ENCODE measurements at regions not wholly inside any gene's neighbourhood (a gene's known extent, or its start where the extent isn't known, plus 50 kb on each side); places are given as distances from the start of the nearest gene placed in this dataset.

- DNase-seq, result no peak
Measured at GRCh38 chr20:17138237-17138636, 88.6 kb upstream of the PCSK2 start.

DNA sequence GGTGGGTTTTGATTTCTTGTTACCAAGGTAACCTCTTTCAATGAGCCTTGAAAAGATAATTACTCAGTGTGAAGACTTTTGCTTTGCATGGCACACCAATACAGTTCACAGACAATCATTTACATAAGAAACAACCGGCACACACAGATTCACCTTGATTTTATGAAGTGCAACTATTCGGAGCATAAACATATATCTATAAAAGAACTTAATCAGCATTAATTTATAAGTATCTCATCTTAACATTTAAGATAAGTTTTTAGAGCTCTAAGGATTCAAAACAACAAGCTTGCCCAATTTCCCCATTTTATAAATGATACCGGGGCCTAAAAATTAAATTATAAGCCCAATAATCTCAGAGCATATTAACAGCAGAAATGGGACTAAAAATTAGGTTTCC lies 85.9 kb upstream of the PCSK2 start:
- no peak for DNase-seq

DNA sequence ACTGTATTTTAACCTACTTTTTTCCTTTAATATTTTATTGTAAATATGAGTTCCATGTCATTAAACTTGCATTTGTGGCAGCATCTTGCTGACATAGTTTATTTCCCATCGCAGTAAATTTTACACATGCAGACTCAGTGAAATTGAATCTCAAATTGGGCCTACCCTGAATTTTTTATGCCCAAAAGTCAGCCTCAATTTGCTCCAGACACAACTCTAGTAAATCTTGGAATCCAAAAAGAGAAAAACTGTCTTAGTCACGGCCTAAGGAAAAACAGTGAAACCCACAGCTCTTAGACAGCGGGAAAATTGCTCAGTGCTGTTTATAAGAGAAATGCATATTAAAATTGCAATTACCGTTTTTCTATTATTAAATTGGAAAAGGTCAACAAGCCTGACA lies 85.3 kb upstream of the PCSK2 start:
- DNase-seq, result no peak

DNA sequence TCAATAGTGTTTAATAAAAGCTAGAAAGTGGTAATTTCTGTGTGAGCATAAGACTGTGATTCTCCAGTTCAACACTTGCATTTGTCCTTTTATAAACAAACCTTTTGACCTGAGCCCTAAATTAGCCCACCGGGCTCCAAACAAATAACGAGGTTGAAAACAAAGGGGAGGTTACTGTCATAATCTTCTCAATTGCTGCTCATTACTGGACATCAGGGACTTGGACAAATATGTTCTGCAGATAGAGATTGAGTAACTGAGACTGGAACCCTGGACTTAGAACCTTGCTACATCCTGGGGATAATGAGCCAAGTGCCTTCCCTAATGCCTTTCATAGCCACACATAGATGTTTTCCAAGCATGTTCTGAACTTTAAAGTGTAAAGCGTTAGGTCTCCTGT lies 84.2 kb upstream of the PCSK2 start:
- DNase-seq, result no peak

DNA sequence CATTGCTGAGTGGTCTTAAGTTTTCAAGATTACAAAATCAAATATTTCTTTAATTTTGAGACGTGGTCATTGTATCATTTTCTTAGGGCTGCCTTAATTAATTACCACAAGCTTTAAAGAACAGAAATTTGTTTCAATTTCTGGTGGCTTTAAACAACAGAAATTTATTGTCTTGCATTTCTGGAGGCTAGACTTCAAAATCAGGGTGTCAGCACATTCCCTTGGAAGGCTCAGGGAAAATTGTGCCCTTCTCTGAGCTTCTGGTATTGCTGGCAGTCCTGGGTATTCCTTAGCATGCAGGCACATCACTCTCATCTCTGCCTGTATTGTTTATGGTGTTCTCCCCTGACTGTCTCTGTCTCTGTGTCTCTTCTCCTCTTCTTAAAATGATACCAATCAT lies 76.0 kb upstream of the PCSK2 start:
- no peak for DNase-seq

DNA sequence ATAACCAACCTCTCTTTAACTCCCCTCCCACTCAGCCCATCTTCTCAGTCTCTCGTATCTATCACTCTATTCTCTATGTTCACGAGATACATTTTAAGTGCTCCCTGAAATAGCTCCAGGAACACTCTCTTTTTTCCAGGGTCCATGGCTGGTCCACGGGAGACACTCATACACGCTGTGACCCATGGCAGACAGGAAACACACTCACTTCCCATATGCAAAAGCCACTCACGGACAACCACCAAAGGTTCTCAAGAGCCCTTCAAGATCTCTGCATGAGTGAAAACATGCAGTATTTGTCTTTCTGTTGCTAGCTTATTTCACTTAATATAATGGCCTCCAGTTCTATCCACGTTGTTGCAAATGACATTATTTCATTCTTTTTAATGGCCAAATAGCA lies 71.4 kb upstream of the PCSK2 start:
- no peak for DNase-seq

GRCh38 chr20:17158701-17159100 lies 68.1 kb upstream of the PCSK2 start:
- DNase-seq, result no peak

GRCh38 chr20:17161673-17162481 lies 65.0 kb upstream of the PCSK2 start:
- no peak for DNase-seq

DNA sequence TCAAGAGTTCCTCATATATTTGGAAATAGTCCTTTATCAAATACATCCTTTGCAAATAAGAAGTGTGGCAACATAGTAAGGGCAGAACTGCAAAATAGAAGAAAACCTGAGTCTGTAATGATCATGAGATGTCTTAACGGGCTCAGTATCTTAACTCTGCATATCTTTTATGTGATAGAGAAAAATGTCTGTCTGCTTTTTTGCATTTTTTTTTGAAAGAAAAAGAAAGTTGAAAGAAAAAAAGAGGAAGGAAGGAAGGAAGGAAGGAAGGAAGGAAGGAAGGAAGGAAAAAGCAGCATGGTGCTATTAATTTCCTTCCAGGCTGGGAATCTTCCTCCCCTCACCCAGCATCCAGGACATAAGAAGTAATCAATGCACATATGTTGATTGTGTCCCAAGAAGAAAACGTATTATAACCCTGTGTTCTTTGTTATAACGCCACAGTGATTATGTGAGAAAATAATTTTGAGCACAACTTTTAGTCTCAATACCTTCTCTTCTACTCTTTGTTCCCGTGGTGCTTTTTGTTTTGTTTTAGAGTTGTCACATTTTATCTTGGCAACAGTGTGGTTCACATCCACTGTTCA lies 58.7 kb upstream of the PCSK2 start:
- no peak for DNase-seq

GRCh38 chr20:17169585-17170136 lies 57.2 kb upstream of the PCSK2 start:
- DNase-seq, result no peak

DNA sequence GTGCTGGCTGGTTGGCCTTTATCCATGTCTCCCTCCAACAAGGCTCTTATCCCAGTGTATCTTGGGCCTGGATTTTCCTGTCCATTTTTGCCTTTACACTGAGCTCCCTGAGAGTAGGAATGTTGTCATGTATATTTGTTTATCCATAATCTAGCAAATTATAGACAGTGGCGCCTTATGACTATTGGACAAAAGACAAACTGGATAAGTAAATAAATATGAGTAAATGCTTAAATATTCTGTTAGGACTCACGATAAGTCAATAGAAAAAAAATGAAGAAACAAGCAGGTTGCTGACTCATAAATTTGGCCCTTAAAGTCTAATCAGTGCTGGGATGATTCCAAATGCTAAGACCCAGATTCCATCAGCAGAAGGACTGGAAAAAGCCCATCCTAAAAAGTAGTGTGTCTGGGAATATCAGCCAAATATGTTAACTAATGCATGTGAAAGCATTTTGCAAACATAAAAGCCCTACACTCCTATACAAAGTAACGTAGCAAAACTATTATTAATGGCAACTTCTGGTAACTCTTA lies 55.0 kb upstream of the PCSK2 start:
- DNase-seq, result no peak

DNA sequence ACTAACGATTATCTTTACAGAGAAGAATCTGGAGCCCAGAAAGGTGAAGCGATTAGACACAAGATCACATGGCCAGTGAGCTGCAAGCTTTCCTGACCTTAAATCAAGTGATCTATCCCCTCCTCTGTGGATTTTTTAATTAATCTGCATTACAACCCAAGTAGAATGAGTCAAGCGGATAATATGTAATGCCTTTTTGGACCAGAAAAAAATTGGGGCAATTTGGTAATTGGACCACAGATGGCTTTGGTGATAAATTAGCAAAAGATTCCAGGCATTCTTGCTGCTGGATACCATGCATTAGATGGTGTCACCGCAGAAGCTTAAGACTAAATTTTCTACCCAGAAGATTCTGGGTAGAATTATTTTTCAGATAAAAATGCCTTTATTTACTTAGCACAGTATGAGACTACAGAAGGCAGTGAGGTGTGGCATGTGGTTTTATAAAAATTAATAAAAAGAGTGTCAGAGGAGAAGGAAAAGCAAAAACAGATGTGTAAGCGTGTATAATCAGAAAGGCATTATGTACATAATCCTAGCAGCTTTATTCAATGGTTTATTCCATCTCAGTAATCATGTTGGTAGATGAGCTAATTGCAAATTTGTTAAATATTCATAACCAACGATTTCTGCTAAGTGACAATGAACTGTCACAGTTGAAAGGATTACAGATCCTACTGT lies 53.9 kb upstream of the PCSK2 start:
- DNase-seq, result no peak

All from CD4-positive, alpha-beta T cell treated with Interleukin-21 for 1 hour (primary cell).